HEK293 (cell line): ENCODE measurements at regions not wholly inside any gene's neighbourhood (a gene's known extent, or its start where the extent isn't known, plus 50 kb on each side); places are given as distances from the start of the nearest gene placed in this dataset.

ENCODE experiments used
- CTCF ChIA-PET: fragments of 350-600 bp; formaldehyde crosslinking; extraction: SDS; loops from one replicate; lab custom pipeline; 2021; ENCODE audit warnings: antibody characterized with exemption; lab: Yijun Ruan, JAX
- POLR2A ChIA-PET: fragments of 300-600 bp; formaldehyde crosslinking; extraction: SDS; loops from one replicate; lab custom pipeline; 2020; ENCODE audit warnings: antibody characterized with exemption, inconsistent platforms; lab: Yijun Ruan, JAX
- H3K27ac ChIP-seq: fragments of 200-500 bp; sonication (Bioruptor generic); 2 replicates; pipeline ENCODE4 v1.5.1; 2014; ENCODE audit warnings: low read depth, low read length, control low read depth, inconsistent platforms; ENCODE audit errors: extremely low read depth
- H3K36me3 ChIP-seq, 2 experiments: fragments of 200-500 bp in 1 of 2; sonication (Bioruptor generic) in 1 of 2; 1 replicate in 1 of 2; 2 replicates in 1 of 2; pipeline ENCODE4 v1.5.1; 2014 to 2017; ENCODE audit warnings: inconsistent platforms in 2 of 2, low read length in 2 of 2; ENCODE audit not compliant: control insufficient read depth in 2 of 2, insufficient read depth in 1 of 2
- H3K4me1 ChIP-seq: fragments of 200-500 bp; sonication (Bioruptor generic); 2 replicates; pipeline ENCODE4 v1.5.1; 2014; ENCODE audit warnings: mild to moderate bottlenecking, low read length, inconsistent platforms; ENCODE audit not compliant: control insufficient read depth, insufficient read depth
- H3K4me3 ChIP-seq: 2 replicates; pipeline ENCODE4 v1.5.1; 2011; ENCODE audit warnings: low read depth, mild to moderate bottlenecking, control low read depth, low read length, moderate library complexity
- H3K9me3 ChIP-seq: fragments of 200-500 bp; sonication (Bioruptor generic); 2 replicates; pipeline ENCODE4 v1.5.1; 2014; ENCODE audit warnings: low read depth, low read length, inconsistent platforms; ENCODE audit not compliant: control insufficient read depth, insufficient read depth
- BCL11B ChIP-seq: fragments of 450-650 bp; formaldehyde crosslinking; IDR thresholded peaks from 2 replicates; pipeline ENCODE4 v1.5.1; 2016; ENCODE audit warnings: low read depth, missing biosample characterization, missing genetic modification characterization
- ELK4 ChIP-seq: IDR thresholded peaks from 2 replicates; pipeline ENCODE4 v1.6.1; 2011; ENCODE audit warnings: mild to moderate bottlenecking, low read depth, low read length, borderline replicate concordance
- GFI1B ChIP-seq: fragments of 450-650 bp; formaldehyde crosslinking; IDR thresholded peaks from 2 replicates; pipeline ENCODE4 v1.5.1; 2016; ENCODE audit warnings: missing biosample characterization, missing genetic modification characterization
- KLF1 ChIP-seq: fragments of 450-650 bp; formaldehyde crosslinking; IDR thresholded peaks from 2 replicates; pipeline ENCODE4 v1.5.1; 2016; ENCODE audit warnings: missing biosample characterization, missing genetic modification characterization
- KLF8 ChIP-seq: fragments of 450-650 bp; formaldehyde crosslinking; IDR thresholded peaks from 2 replicates; pipeline ENCODE4 v1.5.1; 2016; ENCODE audit warnings: missing biosample characterization, missing genetic modification characterization
- MEIS1 ChIP-seq: sonication (generic); formaldehyde crosslinking; IDR thresholded peaks from 2 replicates; pipeline ENCODE4 v1.8.1; 2022; ENCODE audit warnings: missing genetic modification reagents, mild to moderate bottlenecking, borderline replicate concordance
- RBAK ChIP-seq: fragments of 450-650 bp; formaldehyde crosslinking; IDR thresholded peaks from 2 replicates; pipeline ENCODE4 v1.5.1; 2016; ENCODE audit warnings: missing biosample characterization, missing genetic modification characterization
- SCRT1 ChIP-seq: fragments of 450-650 bp; formaldehyde crosslinking; IDR thresholded peaks from 2 replicates; pipeline ENCODE4 v1.5.1; 2016; ENCODE audit warnings: missing biosample characterization, missing genetic modification characterization, borderline replicate concordance
- TRIM28 ChIP-seq: IDR thresholded peaks from 2 replicates; pipeline ENCODE4 v1.6.1; 2011; ENCODE audit warnings: low read length, control low read depth, borderline replicate concordance
- ZBTB17 ChIP-seq: fragments of 450-650 bp; formaldehyde crosslinking; IDR thresholded peaks from 2 replicates; pipeline ENCODE4 v1.5.1; 2016; ENCODE audit warnings: missing biosample characterization, missing genetic modification characterization
- ZBTB44 ChIP-seq: fragments of 450-650 bp; IDR thresholded peaks from 2 replicates; pipeline ENCODE4 v1.5.1; 2018; ENCODE audit warnings: missing biosample characterization, mild to moderate bottlenecking, missing genetic modification characterization
- ZEB2 ChIP-seq: fragments of 450-650 bp; formaldehyde crosslinking; IDR thresholded peaks from 2 replicates; pipeline ENCODE4 v1.5.1; 2016; ENCODE audit warnings: missing biosample characterization, missing genetic modification characterization
- ZFP37 ChIP-seq: fragments of 450-650 bp; formaldehyde crosslinking; IDR thresholded peaks from 2 replicates; pipeline ENCODE4 v1.5.1; 2016; ENCODE audit warnings: missing biosample characterization, missing genetic modification characterization
- ZNF121 ChIP-seq: fragments of 450-650 bp; formaldehyde crosslinking; IDR thresholded peaks from 2 replicates; pipeline ENCODE4 v1.5.1; 2016; ENCODE audit warnings: missing biosample characterization, missing genetic modification characterization
- ZNF132 ChIP-seq: fragments of 450-650 bp; formaldehyde crosslinking; IDR thresholded peaks from 2 replicates; pipeline ENCODE4 v1.5.1; 2017; ENCODE audit warnings: missing biosample characterization, missing genetic modification characterization, borderline replicate concordance
- ZNF174 ChIP-seq: fragments of 450-650 bp; formaldehyde crosslinking; IDR thresholded peaks from 2 replicates; pipeline ENCODE4 v1.5.0; 2017; ENCODE audit warnings: missing biosample characterization, mild to moderate bottlenecking, missing genetic modification characterization
- ZNF202 ChIP-seq: fragments of 450-650 bp; formaldehyde crosslinking; IDR thresholded peaks from 2 replicates; pipeline ENCODE4 v1.5.1; 2016; ENCODE audit warnings: missing biosample characterization, missing genetic modification characterization, borderline replicate concordance
- ZNF214 ChIP-seq: fragments of 450-650 bp; formaldehyde crosslinking; IDR thresholded peaks from 2 replicates; pipeline ENCODE4 v1.5.1; 2017; ENCODE audit warnings: missing biosample characterization, mild to moderate bottlenecking, missing genetic modification characterization, borderline replicate concordance
- ZNF394 ChIP-seq: fragments of 450-650 bp; formaldehyde crosslinking; IDR thresholded peaks from 2 replicates; pipeline ENCODE4 v1.5.1; 2016; ENCODE audit warnings: missing biosample characterization, missing genetic modification characterization, mild to moderate bottlenecking, moderate library complexity, borderline replicate concordance
- ZNF488 ChIP-seq: fragments of 450-650 bp; formaldehyde crosslinking; IDR thresholded peaks from 2 replicates; pipeline ENCODE4 v1.5.1; 2016; ENCODE audit warnings: missing biosample characterization, missing genetic modification characterization
- ZNF501 ChIP-seq: fragments of 450-650 bp; formaldehyde crosslinking; IDR thresholded peaks from 2 replicates; pipeline ENCODE4 v1.5.1; 2016; ENCODE audit warnings: missing biosample characterization, missing genetic modification characterization
- ZNF610 ChIP-seq: fragments of 450-650 bp; formaldehyde crosslinking; IDR thresholded peaks from 2 replicates; pipeline ENCODE4 v1.5.1; 2016; ENCODE audit warnings: missing biosample characterization, missing genetic modification characterization, borderline replicate concordance
- ZNF768 ChIP-seq: fragments of 450-650 bp; formaldehyde crosslinking; IDR thresholded peaks from 2 replicates; pipeline ENCODE4 v1.5.1; 2018; ENCODE audit warnings: missing biosample characterization, mild to moderate bottlenecking, missing genetic modification characterization
- ZNF776 ChIP-seq: fragments of 450-650 bp; formaldehyde crosslinking; IDR thresholded peaks from 2 replicates; pipeline ENCODE4 v1.5.0; 2017; ENCODE audit warnings: missing biosample characterization, missing genetic modification characterization, borderline replicate concordance
- ZSCAN23 ChIP-seq: fragments of 450-650 bp; formaldehyde crosslinking; IDR thresholded peaks from 2 replicates; pipeline ENCODE4 v1.5.1; 2016; ENCODE audit warnings: missing biosample characterization, missing genetic modification characterization
- ZXDB ChIP-seq: fragments of 450-650 bp; formaldehyde crosslinking; IDR thresholded peaks from 2 replicates; pipeline ENCODE4 v1.5.1; 2016; ENCODE audit warnings: missing biosample characterization, missing genetic modification characterization
- TF ChIP-seq, protein P1 (sequence below): fragments of 450-650 bp; formaldehyde crosslinking; IDR thresholded peaks from 2 replicates; pipeline ENCODE4 v1.5.1; 2016; ENCODE audit warnings: missing biosample characterization, missing genetic modification characterization, low read depth

GRCh38 chr10:131620904-131621303, 279.9 kb upstream of the PPP2R2D start:
- TF ChIP-seq ZBTB17 (tag by site-specific recombination) (no peak), KLF1 (no peak), ZNF776 (tag by site-specific recombination) (no peak), ZNF768 (tag by site-specific recombination) (no peak), ZSCAN23 (tag by site-specific recombination) (no peak), ZNF394 (no peak), ZNF501 (tag by site-specific recombination) (no peak), ELK4 (no peak), SCRT1 (no peak), MEIS1 (CRISPR knock-in tag) (no peak), ZNF174 (tag by site-specific recombination) (no peak), ZNF488 (tag by site-specific recombination) (no peak)
- POLR2A ChIA-PET, result no interaction called here
- Histone ChIP-seq H3K9me3 (no peaks in the 10 kb centered on the region), H3K36me3 (no peaks in the 10 kb centered on the region), H3K4me3 (no peak overlapping the region), H3K4me1 (no peaks in the 10 kb centered on the region), H3K27ac (no peak overlapping the region)
- CTCF ChIA-PET, result no interaction called here

DNA sequence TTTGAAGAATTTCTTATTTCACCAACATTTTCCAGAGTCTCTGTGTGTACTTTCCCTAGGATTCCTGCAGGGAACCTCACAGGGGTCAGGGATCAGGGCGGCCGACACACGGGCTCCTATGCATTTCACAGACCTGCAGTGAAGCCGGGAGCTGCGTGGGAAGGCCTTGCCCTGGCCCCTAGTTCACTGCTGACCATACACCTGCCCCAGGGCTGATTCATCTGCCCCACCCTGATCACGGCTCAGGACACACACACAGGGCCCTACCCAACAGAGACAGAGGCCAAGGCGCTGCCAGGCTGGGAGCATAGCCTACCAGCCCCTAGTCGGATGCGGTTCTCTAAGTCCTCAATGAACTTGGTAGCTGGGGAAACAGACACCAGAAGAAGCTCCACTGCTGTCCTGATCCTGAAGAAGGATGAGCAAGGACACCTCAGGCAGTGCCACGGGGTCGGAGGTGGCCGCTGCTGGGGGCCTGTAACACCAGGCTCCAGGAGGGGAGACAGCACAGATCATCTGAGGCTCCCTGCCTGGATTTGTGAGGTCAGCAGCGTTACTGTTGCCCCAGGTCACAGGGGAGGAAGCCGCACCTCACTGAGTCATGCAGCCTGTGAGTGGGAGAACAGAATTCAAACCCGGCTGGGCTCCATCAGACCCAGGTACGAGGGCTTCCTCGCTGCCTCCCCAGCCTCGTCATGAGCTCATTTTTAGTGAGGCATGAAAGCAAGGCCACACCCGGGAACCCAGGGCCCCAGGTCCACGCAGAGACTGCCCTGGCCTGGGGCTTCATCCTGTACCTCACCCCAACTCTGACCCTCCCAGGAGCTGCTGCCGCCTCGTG, 278.8 kb upstream of the PPP2R2D start:
- Histone ChIP-seq H3K4me3 (no peak overlapping the region), H3K27ac (no peak overlapping the region), H3K36me3 (no peaks in the 10 kb centered on the region), H3K9me3 (no peaks in the 10 kb centered on the region), H3K4me1 (no peaks in the 10 kb centered on the region)
- ChIA-PET POLR2A (no interaction called here), CTCF (interaction anchor here (0.6 kb wide), 1 partner anchor 184 kb away, joined by 3 read pairs; no protein-coding TSS in a partner anchor)
- TF ChIP-seq, protein P1, sequence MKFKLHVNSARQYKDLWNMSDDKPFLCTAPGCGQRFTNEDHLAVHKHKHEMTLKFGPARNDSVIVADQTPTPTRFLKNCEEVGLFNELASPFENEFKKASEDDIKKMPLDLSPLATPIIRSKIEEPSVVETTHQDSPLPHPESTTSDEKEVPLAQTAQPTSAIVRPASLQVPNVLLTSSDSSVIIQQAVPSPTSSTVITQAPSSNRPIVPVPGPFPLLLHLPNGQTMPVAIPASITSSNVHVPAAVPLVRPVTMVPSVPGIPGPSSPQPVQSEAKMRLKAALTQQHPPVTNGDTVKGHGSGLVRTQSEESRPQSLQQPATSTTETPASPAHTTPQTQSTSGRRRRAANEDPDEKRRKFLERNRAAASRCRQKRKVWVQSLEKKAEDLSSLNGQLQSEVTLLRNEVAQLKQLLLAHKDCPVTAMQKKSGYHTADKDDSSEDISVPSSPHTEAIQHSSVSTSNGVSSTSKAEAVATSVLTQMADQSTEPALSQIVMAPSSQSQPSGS, result no peak
- no peak for TF ChIP-seq ZFP37 (tag by site-specific recombination)
- no peak for TF ChIP-seq BCL11B (tag by site-specific recombination)
- TF ChIP-seq TRIM28, result no peak
- no peak for TF ChIP-seq KLF8 (tag by site-specific recombination)
- TF ChIP-seq ZNF214 (tag by site-specific recombination), result no peak
- TF ChIP-seq ZNF132 (tag by site-specific recombination), result no peak
- TF ChIP-seq ZNF202, result no peak
- no peak for TF ChIP-seq ZBTB44 (tag by site-specific recombination)
- TF ChIP-seq GFI1B, result no peak
- no peak for TF ChIP-seq ZXDB (tag by site-specific recombination)
- TF ChIP-seq ZNF610 (tag by site-specific recombination), result no peak
- no peak for TF ChIP-seq ZNF768 (tag by site-specific recombination)
- TF ChIP-seq ZEB2 (tag by site-specific recombination), result no peak
- TF ChIP-seq ZNF121 (tag by site-specific recombination), result no peak
- no peak for TF ChIP-seq RBAK (tag by site-specific recombination)
- no peak for TF ChIP-seq MEIS1 (CRISPR knock-in tag)
